ENCODE measurements at regions not wholly inside any gene's neighbourhood (a gene's known extent, or its start where the extent isn't known, plus 50 kb on each side); places are given as distances from the start of the nearest gene placed in this dataset.
"Not testable (repeated sequence)": the region's sequence is repeated elsewhere in the genome, so short reads cannot be mapped to it uniquely, and the experiment has no call there.

GRCh38 chr1:196056966-196057365 is 551.3 kb downstream of the KCNT2 start:
- no peaks in the 10 kb centered on the region for H3K36me3 ChIP-seq (ENCODE audit: insufficient read depth, low read length)
- Mint-ChIP-seq H3K27ac (no peak overlapping the region), H3K27me3 (no peaks in the 10 kb centered on the region), H3K9me3 (peaks cover 0 to 6% (median 0%) of the 10 kb centered on the region in 5 donors), H3K4me1 (no peaks in the 10 kb centered on the region), H3K36me3 (no peaks in the 10 kb centered on the region), H3K4me3 (no peak overlapping the region)
- POLR2A ChIA-PET, result no interaction called here
- H3K4me1 ChIP-seq (ENCODE audit: insufficient read depth, low read length), result no peaks in the 10 kb centered on the region
- no peak for DNase-seq
- H3K9me3 ChIP-seq (ENCODE audit: low read length), result no peaks in the 10 kb centered on the region
- no peak overlapping the region for H3K27ac ChIP-seq (ENCODE audit: low read depth, low read length)
- no peak overlapping the region for H3K4me3 ChIP-seq (ENCODE audit: low read length)
- no peaks in the 10 kb centered on the region for H3K27me3 ChIP-seq (ENCODE audit: insufficient read depth, low read length, poor library complexity, severe bottlenecking)
- CTCF ChIA-PET, result no interaction called here

GRCh38 chr1:196049407-196049806 is 558.8 kb downstream of the KCNT2 start:
- Mint-ChIP-seq H3K4me3 (no peak overlapping the region), H3K4me1 (no peaks in the 10 kb centered on the region), H3K9me3 (peaks cover 0 to 14% (median 2%) of the 10 kb centered on the region in 5 donors), H3K27ac (no peak overlapping the region), H3K27me3 (no peaks in the 10 kb centered on the region), H3K36me3 (no peaks in the 10 kb centered on the region)
- Histone ChIP-seq H3K4me3 (ENCODE audit: low read length) (no peak overlapping the region), H3K36me3 (ENCODE audit: insufficient read depth, low read length) (no peaks in the 10 kb centered on the region), H3K27ac (ENCODE audit: low read depth, low read length) (no peak overlapping the region), H3K27me3 (ENCODE audit: insufficient read depth, low read length, poor library complexity, severe bottlenecking) (no peaks in the 10 kb centered on the region), H3K4me1 (ENCODE audit: insufficient read depth, low read length) (no peaks in the 10 kb centered on the region), H3K9me3 (ENCODE audit: low read length) (no peaks in the 10 kb centered on the region)
- ChIA-PET CTCF (no interaction called here), POLR2A (no interaction called here)
- DNase-seq, result no peak

- POLR2A ChIA-PET, result no interaction called here
- no peaks in the 10 kb centered on the region for H3K4me1 Mint-ChIP-seq
- peaks cover 8 to 18% (median 11%) of the 10 kb centered on the region in 5 donors for H3K9me3 Mint-ChIP-seq
- H3K27ac Mint-ChIP-seq, result no peak overlapping the region
- no peaks in the 10 kb centered on the region for H3K36me3 Mint-ChIP-seq
- Histone ChIP-seq H3K27me3 (ENCODE audit: insufficient read depth, low read length, poor library complexity, severe bottlenecking) (no peaks in the 10 kb centered on the region), H3K4me3 (ENCODE audit: low read length) (no peak overlapping the region), H3K9me3 (ENCODE audit: low read length) (no peaks in the 10 kb centered on the region), H3K27ac (ENCODE audit: low read depth, low read length) (no peak overlapping the region), H3K36me3 (ENCODE audit: insufficient read depth, low read length) (no peaks in the 10 kb centered on the region), H3K4me1 (ENCODE audit: insufficient read depth, low read length) (no peaks in the 10 kb centered on the region)
- no peak for DNase-seq
- H3K27me3 Mint-ChIP-seq, result no peaks in the 10 kb centered on the region
- H3K4me3 Mint-ChIP-seq, result no peak overlapping the region
- CTCF ChIA-PET, result no interaction called here
Observed at GRCh38 chr1:196043268-196043667, 565.0 kb downstream of the KCNT2 start.

- Mint-ChIP-seq H3K27me3 (no peaks in the 10 kb centered on the region), H3K27ac (no peak overlapping the region), H3K4me1 (no peaks in the 10 kb centered on the region), H3K9me3 (peaks cover 5 to 22% (median 9%) of the 10 kb centered on the region in 5 donors), H3K36me3 (no peaks in the 10 kb centered on the region), H3K4me3 (no peak overlapping the region)
- Histone ChIP-seq H3K27me3 (ENCODE audit: insufficient read depth, low read length, poor library complexity, severe bottlenecking) (no peaks in the 10 kb centered on the region), H3K27ac (ENCODE audit: low read depth, low read length) (no peak overlapping the region), H3K9me3 (ENCODE audit: low read length) (no peaks in the 10 kb centered on the region), H3K4me3 (ENCODE audit: low read length) (no peak overlapping the region), H3K4me1 (ENCODE audit: insufficient read depth, low read length) (no peaks in the 10 kb centered on the region), H3K36me3 (ENCODE audit: insufficient read depth, low read length) (no peaks in the 10 kb centered on the region)
- CTCF ChIA-PET, result no interaction called here
- POLR2A ChIA-PET, result no interaction called here
- no peak for DNase-seq
Observed at GRCh38 chr1:196034080-196034706, 574.0 kb downstream of the KCNT2 start.

GRCh38 chr1:196031387-196031786 is 576.9 kb downstream of the KCNT2 start:
- H3K4me3 ChIP-seq (ENCODE audit: low read length); H3K27ac ChIP-seq (ENCODE audit: low read depth, low read length); H3K4me1 Mint-ChIP-seq; H3K9me3 ChIP-seq (ENCODE audit: low read length); H3K27me3 Mint-ChIP-seq; CTCF ChIA-PET; POLR2A ChIA-PET; H3K27ac Mint-ChIP-seq; H3K9me3 Mint-ChIP-seq; H3K27me3 ChIP-seq (ENCODE audit: insufficient read depth, low read length, poor library complexity, severe bottlenecking); DNase-seq; H3K36me3 Mint-ChIP-seq; H3K36me3 ChIP-seq (ENCODE audit: insufficient read depth, low read length); H3K4me3 Mint-ChIP-seq; H3K4me1 ChIP-seq (ENCODE audit: insufficient read depth, low read length): not testable (repeated sequence)

- no peak for DNase-seq
- no peaks in the 10 kb centered on the region for H3K36me3 Mint-ChIP-seq
- CTCF ChIA-PET, result no interaction called here
Observed at GRCh38 chr1:196030455-196030854, 577.8 kb downstream of the KCNT2 start.

GRCh38 chr1:196029410-196029809 is 578.8 kb downstream of the KCNT2 start:
- Mint-ChIP-seq H3K9me3 (peaks cover 0 to 4% (median 0%) of the 10 kb centered on the region in 5 donors), H3K4me3 (no peak overlapping the region), H3K4me1 (no peaks in the 10 kb centered on the region), H3K36me3 (no peaks in the 10 kb centered on the region), H3K27me3 (no peaks in the 10 kb centered on the region), H3K27ac (no peak overlapping the region)
- Histone ChIP-seq H3K36me3 (ENCODE audit: insufficient read depth, low read length) (no peaks in the 10 kb centered on the region), H3K4me1 (ENCODE audit: insufficient read depth, low read length) (no peaks in the 10 kb centered on the region), H3K27me3 (ENCODE audit: insufficient read depth, low read length, poor library complexity, severe bottlenecking) (no peaks in the 10 kb centered on the region), H3K4me3 (ENCODE audit: low read length) (no peak overlapping the region), H3K9me3 (ENCODE audit: low read length) (no peaks in the 10 kb centered on the region), H3K27ac (ENCODE audit: low read depth, low read length) (no peak overlapping the region)
- POLR2A ChIA-PET, result no interaction called here
- CTCF ChIA-PET, result no interaction called here
- DNase-seq, result no peak

More at GRCh38 chr1:196030455-196030854, 577.8 kb downstream of the KCNT2 start:
- H3K27ac ChIP-seq (ENCODE audit: low read depth, low read length), result no peak overlapping the region
- H3K9me3 ChIP-seq (ENCODE audit: low read length), result no peaks in the 10 kb centered on the region
- H3K4me3 ChIP-seq (ENCODE audit: low read length), result no peak overlapping the region
- H3K27me3 Mint-ChIP-seq, result no peaks in the 10 kb centered on the region
- H3K27me3 ChIP-seq (ENCODE audit: insufficient read depth, low read length, poor library complexity, severe bottlenecking), result no peaks in the 10 kb centered on the region
- H3K4me1 ChIP-seq (ENCODE audit: insufficient read depth, low read length), result no peaks in the 10 kb centered on the region
- no peak overlapping the region for H3K27ac Mint-ChIP-seq
- POLR2A ChIA-PET, result no interaction called here
- H3K36me3 ChIP-seq (ENCODE audit: insufficient read depth, low read length), result no peaks in the 10 kb centered on the region
- no peaks in the 10 kb centered on the region for H3K4me1 Mint-ChIP-seq
- H3K9me3 Mint-ChIP-seq, result peaks cover 0 to 4% (median 2%) of the 10 kb centered on the region in 5 donors
- H3K4me3 Mint-ChIP-seq, result no peak overlapping the region

GRCh38 chr1:196027127-196027526 is 581.1 kb downstream of the KCNT2 start:
- Histone ChIP-seq H3K36me3 (ENCODE audit: insufficient read depth, low read length) (no peaks in the 10 kb centered on the region), H3K4me3 (ENCODE audit: low read length) (no peak overlapping the region), H3K27ac (ENCODE audit: low read depth, low read length) (no peak overlapping the region), H3K4me1 (ENCODE audit: insufficient read depth, low read length) (no peaks in the 10 kb centered on the region), H3K27me3 (ENCODE audit: insufficient read depth, low read length, poor library complexity, severe bottlenecking) (no peaks in the 10 kb centered on the region), H3K9me3 (ENCODE audit: low read length) (no peaks in the 10 kb centered on the region)
- Mint-ChIP-seq H3K4me1 (no peaks in the 10 kb centered on the region), H3K27ac (no peak overlapping the region), H3K9me3 (peaks cover 0 to 7% (median 0%) of the 10 kb centered on the region in 5 donors), H3K4me3 (no peak overlapping the region), H3K36me3 (no peaks in the 10 kb centered on the region), H3K27me3 (peaks cover 0 to 1% of the 10 kb centered on the region in 2 donors)
- DNase-seq, result no peak
- ChIA-PET POLR2A (no interaction called here), CTCF (no interaction called here)

GRCh38 chr1:196021174-196021573 is 587.1 kb downstream of the KCNT2 start:
- H3K36me3 Mint-ChIP-seq; H3K36me3 ChIP-seq (ENCODE audit: insufficient read depth, low read length); H3K9me3 Mint-ChIP-seq; POLR2A ChIA-PET; DNase-seq; H3K4me3 ChIP-seq (ENCODE audit: low read length); H3K27me3 Mint-ChIP-seq; H3K4me1 ChIP-seq (ENCODE audit: insufficient read depth, low read length); H3K27ac Mint-ChIP-seq; H3K27me3 ChIP-seq (ENCODE audit: insufficient read depth, low read length, poor library complexity, severe bottlenecking); H3K4me3 Mint-ChIP-seq; H3K27ac ChIP-seq (ENCODE audit: low read depth, low read length); H3K4me1 Mint-ChIP-seq; CTCF ChIA-PET; H3K9me3 ChIP-seq (ENCODE audit: low read length): not testable (repeated sequence)
